Cardiac fibroblast (primary cell): ENCODE measurements at regions not wholly inside any gene's neighbourhood (a gene's known extent, or its start where the extent isn't known, plus 50 kb on each side); places are given as distances from the start of the nearest gene placed in this dataset.
A peak's percentile ranks its signal among the peaks of the same experiment; 100 is the strongest.

Experiments
- DNase-seq, 2 donors: peaks; one replicate each; pipeline versions ENCODE4 v3.0.0 to v3.0.0-alpha.2; 2010; ENCODE audit warnings: low read depth in 2 of 2
- H3K4me3 ChIP-seq, 2 donors: replicated peaks in 1 of 2; 1 replicate in 1 of 2; 2 replicates in 1 of 2; pipeline ENCODE4 v1.5.1; 2011; ENCODE audit warnings: low read depth in 2 of 2, low read length in 2 of 2, mild to moderate bottlenecking in 2 of 2, moderate library complexity in 1 of 2
- TF ChIP-seq, protein P1 (sequence below): IDR thresholded peaks from one replicate; pipeline ENCODE4 v1.5.1; 2011; ENCODE audit warnings: low read depth, mild to moderate bottlenecking, low read length, inconsistent platforms

DNA sequence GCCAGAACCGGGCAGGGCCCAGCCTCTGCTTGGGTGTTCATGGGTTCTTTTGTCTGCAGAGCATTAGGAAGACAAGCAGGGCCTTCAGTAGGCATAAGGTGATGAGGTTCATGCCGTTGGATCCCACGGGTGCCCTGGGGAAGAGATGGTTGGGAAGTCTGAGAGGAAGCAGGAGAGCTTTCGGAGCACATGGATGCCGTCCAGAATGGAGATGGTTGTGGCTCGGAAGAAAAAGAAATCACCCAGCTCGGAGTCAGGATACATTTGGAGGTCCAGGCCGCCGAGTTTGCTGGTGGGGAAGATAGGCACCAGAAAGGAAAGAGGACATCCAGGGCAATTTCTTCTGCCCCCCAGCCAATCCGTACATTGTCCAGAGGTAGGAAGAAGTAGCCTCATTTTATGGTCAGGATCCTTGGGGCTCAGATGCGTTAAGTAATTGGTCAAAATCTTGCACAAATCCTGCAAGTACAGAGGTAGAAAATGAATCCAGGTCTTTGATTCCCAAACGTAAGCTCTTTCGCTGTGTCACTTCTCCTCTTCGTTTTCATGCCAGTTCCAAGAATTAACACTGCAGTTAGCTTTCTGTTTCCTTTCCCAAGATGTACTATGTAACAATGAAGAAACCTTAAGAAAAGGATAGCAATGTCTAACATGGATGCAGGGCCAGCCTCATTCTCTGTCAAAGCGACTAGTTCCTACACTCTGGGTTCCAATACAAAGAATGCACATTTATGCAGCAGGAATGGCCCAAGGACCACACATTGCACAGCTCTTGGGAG, 147.8 kb upstream of the KLF6 start:
- TF ChIP-seq, protein P1, sequence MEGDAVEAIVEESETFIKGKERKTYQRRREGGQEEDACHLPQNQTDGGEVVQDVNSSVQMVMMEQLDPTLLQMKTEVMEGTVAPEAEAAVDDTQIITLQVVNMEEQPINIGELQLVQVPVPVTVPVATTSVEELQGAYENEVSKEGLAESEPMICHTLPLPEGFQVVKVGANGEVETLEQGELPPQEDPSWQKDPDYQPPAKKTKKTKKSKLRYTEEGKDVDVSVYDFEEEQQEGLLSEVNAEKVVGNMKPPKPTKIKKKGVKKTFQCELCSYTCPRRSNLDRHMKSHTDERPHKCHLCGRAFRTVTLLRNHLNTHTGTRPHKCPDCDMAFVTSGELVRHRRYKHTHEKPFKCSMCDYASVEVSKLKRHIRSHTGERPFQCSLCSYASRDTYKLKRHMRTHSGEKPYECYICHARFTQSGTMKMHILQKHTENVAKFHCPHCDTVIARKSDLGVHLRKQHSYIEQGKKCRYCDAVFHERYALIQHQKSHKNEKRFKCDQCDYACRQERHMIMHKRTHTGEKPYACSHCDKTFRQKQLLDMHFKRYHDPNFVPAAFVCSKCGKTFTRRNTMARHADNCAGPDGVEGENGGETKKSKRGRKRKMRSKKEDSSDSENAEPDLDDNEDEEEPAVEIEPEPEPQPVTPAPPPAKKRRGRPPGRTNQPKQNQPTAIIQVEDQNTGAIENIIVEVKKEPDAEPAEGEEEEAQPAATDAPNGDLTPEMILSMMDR = no peak
- no peak overlapping the region for H3K4me3 ChIP-seq
- no peak for DNase-seq

DNA sequence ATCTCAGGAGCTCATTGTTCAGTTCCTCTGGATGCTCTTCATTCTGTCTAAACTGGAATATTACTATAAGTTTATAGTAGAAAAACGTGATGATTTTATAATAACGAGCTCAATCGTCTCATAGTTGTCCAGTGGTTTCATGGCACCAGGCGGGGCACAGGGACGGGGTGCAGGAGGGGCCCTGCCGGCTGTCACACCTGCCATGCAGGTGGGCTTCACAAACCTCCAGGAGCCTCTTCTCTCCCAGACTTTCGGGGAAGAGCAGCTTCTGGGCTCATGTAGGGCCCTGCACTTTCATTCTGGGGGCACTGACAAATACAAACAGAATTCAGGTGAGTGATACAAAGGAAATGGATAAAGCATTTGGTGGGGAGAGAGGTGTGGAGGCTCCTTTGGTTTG, 146.9 kb upstream of the KLF6 start:
- TF ChIP-seq, protein P1 = no peak
- DNase-seq = no peak
- H3K4me3 ChIP-seq = no peak overlapping the region

DNA sequence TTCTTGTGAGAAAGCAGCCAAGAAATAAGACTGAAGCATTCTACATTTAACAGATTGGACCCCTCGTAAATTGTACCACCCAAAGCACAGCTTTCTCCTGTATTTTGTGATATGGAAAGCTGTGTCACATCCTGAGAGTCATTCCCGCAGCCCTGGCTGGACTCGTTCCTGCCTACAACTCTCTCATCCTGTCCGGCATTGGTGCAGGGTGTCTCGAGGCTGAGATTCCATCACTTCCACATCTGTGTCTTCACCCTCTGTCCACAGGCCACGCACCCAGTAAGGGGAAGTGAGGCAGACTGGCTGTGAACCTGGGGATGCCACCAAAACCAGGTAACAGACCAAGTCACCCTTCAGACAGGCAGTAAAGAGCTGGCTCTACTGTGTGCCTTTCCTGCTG, 146.2 kb upstream of the KLF6 start:
- DNase-seq = no peak
- H3K4me3 ChIP-seq = no peak overlapping the region
- TF ChIP-seq, protein P1 = no peak

DNA sequence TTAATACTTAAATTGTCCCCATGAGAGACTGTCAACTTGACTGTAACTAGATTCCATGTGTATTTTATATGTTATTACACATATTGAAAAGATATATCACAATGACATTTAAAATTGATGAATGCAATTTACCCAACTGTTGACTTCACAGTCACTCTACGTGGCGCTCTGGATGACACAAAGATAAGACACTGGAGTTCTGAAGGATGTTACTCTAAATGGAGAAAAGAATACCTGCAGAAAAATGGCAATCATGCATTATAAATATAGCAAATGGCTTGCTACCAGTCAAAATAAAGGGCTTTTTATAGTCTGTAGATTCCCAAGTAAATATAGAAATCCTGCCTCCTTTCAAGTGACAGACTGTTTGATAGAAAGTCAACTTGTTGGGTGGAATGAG, 143.6 kb upstream of the KLF6 start:
- DNase-seq = no peak
- H3K4me3 ChIP-seq = no peak overlapping the region
- TF ChIP-seq, protein P1 = no peak

DNA sequence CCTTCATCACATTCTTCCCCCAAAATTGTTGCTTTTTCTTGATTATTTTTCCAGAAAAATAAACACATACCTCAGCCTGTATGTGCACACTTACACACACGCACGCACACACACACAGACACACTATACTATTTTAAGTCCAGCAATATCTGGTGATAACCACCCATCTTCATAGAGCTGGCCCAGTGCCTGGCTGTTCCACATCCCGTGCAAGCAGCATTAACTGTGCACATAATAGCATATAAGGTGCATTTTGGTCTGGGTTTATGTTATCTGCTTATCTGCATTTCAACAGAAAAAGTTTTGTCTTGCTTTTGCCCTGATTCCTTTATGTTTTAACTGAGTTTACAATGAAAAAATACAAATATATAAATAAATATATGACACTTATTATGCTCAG, 143.1 kb upstream of the KLF6 start:
- H3K4me3 ChIP-seq = no peak overlapping the region
- TF ChIP-seq, protein P1 = no peak
- peak in 1 of 2 donors; percentile 13 for DNase-seq

DNA sequence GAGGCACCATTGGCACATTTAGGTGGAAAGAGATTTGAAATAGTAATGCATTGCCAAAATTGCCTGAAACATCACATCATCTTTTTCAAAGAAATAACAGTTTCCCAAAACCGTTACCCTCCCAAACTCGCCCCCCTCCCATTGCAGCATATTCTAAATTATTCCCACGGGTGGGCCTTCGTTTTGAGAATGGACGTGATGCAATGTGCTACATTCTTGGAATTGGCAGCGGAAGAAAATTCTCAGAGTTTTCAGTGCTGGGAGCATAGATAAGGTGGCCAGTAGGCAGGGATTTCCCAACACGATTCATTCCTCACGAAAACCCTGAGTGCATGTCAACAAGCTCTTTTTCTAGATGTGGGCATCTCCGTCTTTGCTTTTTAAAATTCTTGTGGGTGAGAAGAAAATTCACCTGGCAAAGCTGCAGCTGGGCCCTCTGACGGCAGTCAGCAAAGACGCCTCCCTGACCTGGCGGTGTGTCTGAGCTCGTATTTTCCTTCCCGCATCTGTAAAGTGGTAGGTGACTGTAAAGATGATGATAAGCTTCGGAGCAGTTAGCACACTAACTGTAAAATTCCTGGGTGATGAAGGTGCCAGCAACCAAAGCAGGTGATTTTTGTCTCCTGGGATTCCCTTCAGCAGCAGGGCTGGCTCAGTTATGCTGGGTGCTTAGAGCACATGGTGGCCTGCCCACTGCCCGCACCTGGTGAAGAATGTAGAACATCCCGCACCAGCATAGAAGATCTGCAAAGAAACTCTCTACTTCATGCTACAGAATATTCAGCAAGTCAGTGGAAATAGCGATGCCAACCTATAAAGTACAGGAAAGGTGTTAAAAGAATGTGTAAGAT, 141.9 kb upstream of the KLF6 start:
- H3K4me3 ChIP-seq = no peak overlapping the region
- TF ChIP-seq, protein P1 = no peak
- peak; percentile 47 to 96 for DNase-seq
